ENCODE measurements at regions not wholly inside any gene's neighbourhood (a gene's known extent, or its start where the extent isn't known, plus 50 kb on each side); places are given as distances from the start of the nearest gene placed in this dataset.

- no peak for TF ChIP-seq POLR2A (IDR thresholded peaks at IDR 0.05)
- TF ChIP-seq, protein P1, sequence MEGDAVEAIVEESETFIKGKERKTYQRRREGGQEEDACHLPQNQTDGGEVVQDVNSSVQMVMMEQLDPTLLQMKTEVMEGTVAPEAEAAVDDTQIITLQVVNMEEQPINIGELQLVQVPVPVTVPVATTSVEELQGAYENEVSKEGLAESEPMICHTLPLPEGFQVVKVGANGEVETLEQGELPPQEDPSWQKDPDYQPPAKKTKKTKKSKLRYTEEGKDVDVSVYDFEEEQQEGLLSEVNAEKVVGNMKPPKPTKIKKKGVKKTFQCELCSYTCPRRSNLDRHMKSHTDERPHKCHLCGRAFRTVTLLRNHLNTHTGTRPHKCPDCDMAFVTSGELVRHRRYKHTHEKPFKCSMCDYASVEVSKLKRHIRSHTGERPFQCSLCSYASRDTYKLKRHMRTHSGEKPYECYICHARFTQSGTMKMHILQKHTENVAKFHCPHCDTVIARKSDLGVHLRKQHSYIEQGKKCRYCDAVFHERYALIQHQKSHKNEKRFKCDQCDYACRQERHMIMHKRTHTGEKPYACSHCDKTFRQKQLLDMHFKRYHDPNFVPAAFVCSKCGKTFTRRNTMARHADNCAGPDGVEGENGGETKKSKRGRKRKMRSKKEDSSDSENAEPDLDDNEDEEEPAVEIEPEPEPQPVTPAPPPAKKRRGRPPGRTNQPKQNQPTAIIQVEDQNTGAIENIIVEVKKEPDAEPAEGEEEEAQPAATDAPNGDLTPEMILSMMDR (IDR thresholded peaks at IDR 0.05), result no peak
Measured at GRCh38 chr15:98169551-98169950, 209.0 kb downstream of the ARRDC4 start.
